ENCODE measurements at regions not wholly inside any gene's neighbourhood (a gene's known extent, or its start where the extent isn't known, plus 50 kb on each side); places are given as distances from the start of the nearest gene placed in this dataset.

DNA sequence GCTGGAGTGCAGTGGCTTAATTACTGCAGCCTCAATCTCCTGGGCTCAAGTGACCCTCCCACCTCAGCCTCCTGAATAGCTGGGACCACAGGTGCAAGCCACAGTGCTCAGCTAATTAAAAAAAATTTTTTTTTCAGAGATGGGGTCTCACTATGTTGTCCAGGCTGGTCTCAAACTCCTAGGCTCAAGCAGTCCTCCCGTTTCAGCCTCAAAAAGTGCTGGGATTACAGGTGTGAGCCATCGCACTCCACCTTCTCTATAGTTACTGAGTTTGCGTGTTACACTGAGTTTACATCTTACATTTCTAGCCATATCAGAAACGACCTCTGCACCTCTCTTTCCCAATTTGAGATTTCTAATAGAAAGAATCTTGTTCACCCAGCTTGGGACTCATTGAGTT is 53.6 kb upstream of the EML4 start:
- ChIA-PET CTCF (interaction anchor here (1.2 to 1.7 kb wide), 3 partner anchors 10 to 213 kb away, joined by 4 to 6 read pairs (median 5); no protein-coding TSS in a partner anchor), POLR2A (no interaction called here)
- H3K4me3 ChIP-seq (ENCODE audit: low read depth, low read length) = no peak overlapping the region
- TF ChIP-seq, protein P1, sequence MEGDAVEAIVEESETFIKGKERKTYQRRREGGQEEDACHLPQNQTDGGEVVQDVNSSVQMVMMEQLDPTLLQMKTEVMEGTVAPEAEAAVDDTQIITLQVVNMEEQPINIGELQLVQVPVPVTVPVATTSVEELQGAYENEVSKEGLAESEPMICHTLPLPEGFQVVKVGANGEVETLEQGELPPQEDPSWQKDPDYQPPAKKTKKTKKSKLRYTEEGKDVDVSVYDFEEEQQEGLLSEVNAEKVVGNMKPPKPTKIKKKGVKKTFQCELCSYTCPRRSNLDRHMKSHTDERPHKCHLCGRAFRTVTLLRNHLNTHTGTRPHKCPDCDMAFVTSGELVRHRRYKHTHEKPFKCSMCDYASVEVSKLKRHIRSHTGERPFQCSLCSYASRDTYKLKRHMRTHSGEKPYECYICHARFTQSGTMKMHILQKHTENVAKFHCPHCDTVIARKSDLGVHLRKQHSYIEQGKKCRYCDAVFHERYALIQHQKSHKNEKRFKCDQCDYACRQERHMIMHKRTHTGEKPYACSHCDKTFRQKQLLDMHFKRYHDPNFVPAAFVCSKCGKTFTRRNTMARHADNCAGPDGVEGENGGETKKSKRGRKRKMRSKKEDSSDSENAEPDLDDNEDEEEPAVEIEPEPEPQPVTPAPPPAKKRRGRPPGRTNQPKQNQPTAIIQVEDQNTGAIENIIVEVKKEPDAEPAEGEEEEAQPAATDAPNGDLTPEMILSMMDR (IDR thresholded peaks at IDR 0.05; ENCODE audit: insufficient read depth, low read length, missing control alignments) = no peak
- DNase-seq (ENCODE audit: low read depth, low spot score) = no peak

DNA sequence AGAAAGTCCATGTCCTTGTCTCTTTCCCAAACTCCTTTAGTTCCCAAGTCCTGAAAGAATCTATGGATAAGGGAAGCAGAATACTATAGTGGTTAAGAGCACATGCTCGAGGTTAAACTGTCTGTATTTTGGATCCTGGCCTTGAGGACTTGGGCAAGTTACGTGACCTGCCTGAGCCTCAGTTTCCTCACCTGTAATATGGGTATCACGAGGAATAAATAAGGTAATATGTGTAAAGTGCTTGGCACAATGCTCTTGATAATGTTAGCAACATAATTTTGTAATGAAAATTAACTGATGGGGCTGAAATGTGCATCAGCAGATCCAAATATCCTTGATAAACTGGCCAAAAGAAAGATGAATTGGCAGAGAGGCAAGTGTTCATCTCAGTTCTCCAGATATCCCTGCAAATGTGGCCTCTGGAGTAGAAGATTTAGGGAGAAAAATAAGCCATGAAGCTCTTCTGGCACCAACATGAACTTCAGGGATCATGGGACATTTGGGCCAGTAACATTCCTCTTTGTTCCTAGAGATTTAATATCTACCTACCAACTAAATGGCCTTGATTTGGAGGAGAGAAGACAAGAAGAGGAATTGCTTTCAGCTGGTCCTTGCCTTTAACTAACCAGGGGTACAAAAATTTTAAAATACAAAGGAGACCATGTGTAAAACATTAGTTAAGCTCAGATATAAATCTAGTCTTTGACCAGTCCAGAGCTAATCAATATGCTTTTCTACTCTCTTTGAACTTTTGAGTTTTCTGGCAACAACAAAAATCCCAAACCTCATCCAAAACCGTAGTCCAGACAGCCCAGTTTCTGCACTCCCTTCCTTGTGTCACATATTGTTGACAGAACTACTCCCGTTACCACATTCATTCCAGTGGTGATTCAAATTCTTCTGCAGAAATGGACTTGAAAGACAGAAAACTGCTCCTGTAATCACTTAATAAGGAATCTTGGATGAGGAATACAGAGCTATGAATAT is 52.7 kb upstream of the EML4 start:
- DNase-seq (ENCODE audit: low read depth, low spot score) = peak; percentile 63
- TF ChIP-seq, protein P1 (IDR thresholded peaks at IDR 0.05; ENCODE audit: insufficient read depth, low read length, missing control alignments) = no peak
- ChIA-PET CTCF (interaction anchor here (1.2 to 2.7 kb wide), 4 partner anchors 11 to 212 kb away, joined by 4 to 8 read pairs (median 6); no protein-coding TSS in a partner anchor), POLR2A (interaction anchor here (0.7 to 2.0 kb wide), 4 partner anchors 14 to 31 kb away, joined by 3 to 13 read pairs (median 3); no protein-coding TSS in a partner anchor)
- H3K4me3 ChIP-seq (ENCODE audit: low read depth, low read length) = no peak overlapping the region

DNA sequence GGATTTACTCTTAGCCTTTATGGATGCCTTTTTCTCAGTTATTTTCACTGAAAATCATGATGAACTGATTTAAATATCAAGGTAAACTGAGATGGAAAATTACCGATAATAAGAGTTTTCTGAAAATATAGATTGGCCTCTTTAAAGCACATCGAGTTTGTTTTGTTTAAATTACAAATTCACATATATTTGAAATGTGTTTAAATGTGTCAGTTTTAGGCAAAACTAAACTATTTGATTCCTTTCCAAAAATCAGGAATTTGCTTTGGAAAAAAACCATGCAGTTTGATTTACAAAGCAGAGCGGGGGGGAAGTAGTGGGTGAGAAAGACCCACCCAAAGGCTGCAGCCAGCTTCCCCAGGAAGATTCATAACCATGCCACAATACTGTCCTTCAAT is 52.0 kb upstream of the EML4 start:
- ChIA-PET CTCF (interaction anchor here (0.9 to 2.7 kb wide), 4 partner anchors 12 to 212 kb away, joined by 4 to 8 read pairs (median 6); no protein-coding TSS in a partner anchor), POLR2A (interaction anchor here (0.7 to 2.0 kb wide), 4 partner anchors 15 to 30 kb away, joined by 3 to 13 read pairs (median 3); no protein-coding TSS in a partner anchor)
- TF ChIP-seq, protein P1 (IDR thresholded peaks at IDR 0.05; ENCODE audit: insufficient read depth, low read length, missing control alignments) = no peak
- DNase-seq (ENCODE audit: low read depth, low spot score) = no peak
- no peak overlapping the region for H3K4me3 ChIP-seq (ENCODE audit: low read depth, low read length)

DNA sequence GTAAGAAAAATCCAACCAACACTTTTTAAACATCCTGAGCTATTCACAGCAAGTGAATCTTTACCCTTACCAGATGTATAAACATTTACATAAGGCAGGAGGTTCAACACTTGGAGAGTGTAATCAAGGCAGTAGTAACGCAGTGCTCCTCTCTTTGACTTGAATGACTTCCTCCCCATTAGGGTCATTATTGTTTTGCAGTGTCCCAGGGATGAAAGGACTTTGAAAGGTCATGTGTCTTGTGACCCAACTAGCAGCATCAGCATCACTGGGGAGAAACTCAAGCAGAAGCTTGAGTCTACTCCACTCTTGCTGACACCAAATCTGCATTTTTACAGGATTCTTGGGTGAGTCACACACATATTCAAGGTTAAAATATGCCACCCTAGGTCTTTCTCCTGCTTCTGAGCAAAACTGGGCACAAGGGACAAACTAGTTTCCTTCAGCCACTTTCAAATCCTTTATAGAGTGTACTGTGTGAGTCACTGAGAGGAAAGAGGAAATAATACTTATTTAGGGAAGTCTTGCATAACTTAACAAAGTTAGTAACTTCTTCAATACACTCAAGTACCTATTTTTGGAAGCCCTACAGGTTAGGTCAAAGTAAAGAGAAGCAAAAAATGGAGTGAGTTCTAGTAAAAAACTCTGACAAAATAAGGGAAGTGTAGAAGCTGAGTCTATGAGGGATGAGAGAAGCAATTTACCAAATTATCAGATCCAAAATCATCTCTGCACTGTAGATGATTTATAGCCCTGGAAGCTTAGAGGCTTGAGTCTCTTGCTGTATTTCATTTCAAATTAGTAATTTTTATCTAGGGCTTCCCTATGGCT is 51.0 kb upstream of the EML4 start:
- H3K4me3 ChIP-seq (ENCODE audit: low read depth, low read length) = no peak overlapping the region
- ChIA-PET POLR2A (interaction anchor here (1.0 to 2.0 kb wide), 4 partner anchors 11 to 24 kb away, joined by 3 to 13 read pairs (median 4); no protein-coding TSS in a partner anchor), CTCF (interaction anchor here (0.8 to 2.7 kb wide), 6 partner anchors 11 to 22 kb away, joined by 3 to 8 read pairs (median 4); no protein-coding TSS in a partner anchor)
- TF ChIP-seq, protein P1 (IDR thresholded peaks at IDR 0.05; ENCODE audit: insufficient read depth, low read length, missing control alignments) = no peak
- no peak for DNase-seq (ENCODE audit: low read depth, low spot score)

DNA sequence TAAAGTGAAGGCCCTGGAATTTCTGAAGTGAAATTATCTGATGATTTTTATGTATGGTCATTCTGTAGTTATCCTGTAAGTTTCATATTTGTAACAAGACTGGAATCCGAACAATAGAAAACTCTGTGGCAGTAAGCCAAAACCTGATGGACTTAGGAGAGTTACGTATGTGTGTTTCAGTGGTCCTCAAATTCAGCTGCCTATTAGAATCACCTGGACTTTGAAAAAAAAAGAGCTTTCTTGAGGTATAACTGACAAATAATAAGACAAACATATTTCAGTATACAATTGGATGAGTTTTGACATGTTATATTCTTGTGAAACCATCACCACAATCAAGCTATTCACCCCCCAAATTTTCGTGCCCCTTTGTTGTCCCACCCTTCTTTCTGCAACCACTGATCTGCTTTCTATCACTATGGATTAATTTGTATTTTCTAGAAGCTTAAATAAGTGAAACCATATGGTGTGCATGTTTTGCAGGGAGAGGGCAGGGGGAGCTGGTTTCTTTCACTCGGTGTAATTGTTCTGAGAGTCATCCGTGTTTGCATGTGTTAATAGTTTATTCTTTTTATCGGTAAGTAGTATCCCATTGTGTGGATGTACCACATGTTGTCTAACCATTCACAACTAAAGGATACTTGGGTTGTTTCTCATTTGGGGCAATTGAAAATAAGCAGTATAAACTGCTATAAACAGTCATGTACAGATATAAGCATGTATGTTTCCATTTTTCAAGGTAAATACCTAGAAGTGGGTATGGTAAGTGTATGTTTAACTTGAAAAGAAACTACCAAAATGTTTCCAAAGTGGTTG is 50.2 kb upstream of the EML4 start:
- CTCF ChIA-PET = interaction anchor here (0.8 to 2.7 kb wide), 4 partner anchors 12 to 23 kb away, joined by 3 to 8 read pairs (median 4); no protein-coding TSS in a partner anchor

More for the DNA sequence above, 50.2 kb upstream of the EML4 start:
- POLR2A ChIA-PET = interaction anchor here (1.6 kb wide), 1 partner anchor 23 kb away, joined by 4 read pairs; no protein-coding TSS in a partner anchor
- TF ChIP-seq, protein P1 (IDR thresholded peaks at IDR 0.05; ENCODE audit: insufficient read depth, low read length, missing control alignments) = no peak
- H3K4me3 ChIP-seq (ENCODE audit: low read depth, low read length) = no peak overlapping the region
- DNase-seq (ENCODE audit: low read depth, low spot score) = no peak
